HG02759 (cell line): ENCODE measurements at regions not wholly inside any gene's neighbourhood (a gene's known extent, or its start where the extent isn't known, plus 50 kb on each side); places are given as distances from the start of the nearest gene placed in this dataset.
"Not testable (repeated sequence)": the region's sequence is repeated elsewhere in the genome, so short reads cannot be mapped to it uniquely, and the experiment has no call there.

ENCODE experiments used
- ATAC-seq: cut with Tn5 transposase; IDR thresholded peaks from one replicate; pipeline ENCODE4 v1.9.1; 2021; ENCODE audit warnings: mild to moderate bottlenecking, moderate library complexity; ENCODE audit not compliant: unreplicated experiment

- ATAC-seq, result no peak
Measured at GRCh38 chr1:184889166-184889565, 85.1 kb downstream of the NIBAN1 start.

- ATAC-seq, result no peak
Measured at GRCh38 chr1:184888505-184888904, 85.8 kb downstream of the NIBAN1 start.

- ATAC-seq, result no peak
Measured at GRCh38 chr1:184882957-184883815, 91.1 kb downstream of the NIBAN1 start.

- no peak for ATAC-seq
Measured at GRCh38 chr1:184881941-184882913, 92.1 kb downstream of the NIBAN1 start.

GRCh38 chr1:184879876-184880557 is 94.3 kb downstream of the NIBAN1 start:
- ATAC-seq, result no peak

- no peak for ATAC-seq
Measured at GRCh38 chr1:184878602-184879001, 95.7 kb downstream of the NIBAN1 start.

- no peak for ATAC-seq
Measured at GRCh38 chr1:184878002-184878401, 96.3 kb downstream of the NIBAN1 start.

GRCh38 chr1:184876015-184876414 is 98.3 kb downstream of the NIBAN1 start:
- not testable (repeated sequence) for ATAC-seq

GRCh38 chr1:184875218-184875617 is 99.1 kb downstream of the NIBAN1 start:
- ATAC-seq, result no peak

- ATAC-seq, result peak; percentile 30
Measured at GRCh38 chr1:184870319-184870718, 104.0 kb downstream of the NIBAN1 start.

- no peak for ATAC-seq
Measured at GRCh38 chr1:184867866-184868689, 106.2 kb downstream of the NIBAN1 start.

- ATAC-seq, result peak; percentile 92
Measured at GRCh38 chr1:184866991-184867788, 107.1 kb downstream of the NIBAN1 start.

- peak; percentile 23 for ATAC-seq
Measured at GRCh38 chr1:184866586-184866985, 107.7 kb downstream of the NIBAN1 start.

- no peak for ATAC-seq
Measured at GRCh38 chr1:184865831-184866230, 108.5 kb downstream of the NIBAN1 start.

GRCh38 chr1:184861755-184862336 is 107.2 kb upstream of the EDEM3 start:
- no peak for ATAC-seq

GRCh38 chr1:184860985-184861754 is 106.5 kb upstream of the EDEM3 start:
- peak; percentile 83 for ATAC-seq

- peak; percentile 32 for ATAC-seq
Measured at GRCh38 chr1:184860535-184860934, 105.9 kb upstream of the EDEM3 start.
